Nephron (organoid): ENCODE measurements at regions not wholly inside any gene's neighbourhood (a gene's known extent, or its start where the extent isn't known, plus 50 kb on each side); places are given as distances from the start of the nearest gene placed in this dataset.

Source experiments
- H3K27ac Mint-ChIP-seq, 3 experiments: 2 replicates each; pipeline ENCODE4 v1.8.0; 2020; ENCODE audit warnings: mixed read lengths in 3 of 3, mild to moderate bottlenecking in 2 of 3, moderate library complexity in 1 of 3
- H3K27me3 Mint-ChIP-seq: 2 replicates; pipeline ENCODE4 v1.8.0; 2021; ENCODE audit warnings: low read depth, mild to moderate bottlenecking, moderate library complexity, mixed read lengths
- H3K36me3 Mint-ChIP-seq: 2 replicates; pipeline ENCODE4 v1.8.0; 2020; ENCODE audit warnings: low read depth, mixed read lengths
- H3K4me1 Mint-ChIP-seq: 2 replicates; pipeline ENCODE4 v1.8.0; 2020; ENCODE audit warnings: mixed read lengths
- H3K4me3 Mint-ChIP-seq, 3 experiments: 2 replicates each; pipeline ENCODE4 v1.8.0; 2020; ENCODE audit warnings: mild to moderate bottlenecking in 3 of 3, mixed read lengths in 3 of 3, moderate library complexity in 2 of 3
- H3K9me3 Mint-ChIP-seq: 2 replicates; pipeline ENCODE4 v1.8.0; 2020; ENCODE audit warnings: mixed read lengths
- TF ChIP-seq, protein P1 (sequence below), 3 experiments: fragments of 200-600 bp; sonication (generic); IDR thresholded peaks; one replicate each; pipeline ENCODE4 v1.5.0; 2021; ENCODE audit warnings: antibody characterized with exemption in 3 of 3; ENCODE audit not compliant: unreplicated experiment in 3 of 3

DNA sequence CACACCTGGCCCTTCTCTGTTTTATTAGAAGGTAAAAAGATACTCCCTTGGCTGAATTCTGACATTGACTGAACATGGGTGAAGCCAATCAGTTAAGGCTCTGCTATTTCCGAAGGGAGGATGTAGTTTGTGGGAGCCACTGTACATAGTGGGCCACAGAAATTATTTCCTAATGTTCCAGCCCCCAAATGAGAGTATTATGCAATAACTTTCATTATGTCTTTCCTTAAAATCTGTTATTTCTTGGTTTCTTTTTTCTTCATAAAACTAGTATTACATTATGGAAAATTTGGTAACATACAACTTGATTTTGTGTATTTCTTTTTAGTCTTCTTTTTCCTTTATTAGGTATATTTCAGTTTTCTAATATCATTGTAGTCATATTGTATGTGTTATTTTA, 51.9 kb upstream of the EP300 start:
- TF ChIP-seq, protein P1, sequence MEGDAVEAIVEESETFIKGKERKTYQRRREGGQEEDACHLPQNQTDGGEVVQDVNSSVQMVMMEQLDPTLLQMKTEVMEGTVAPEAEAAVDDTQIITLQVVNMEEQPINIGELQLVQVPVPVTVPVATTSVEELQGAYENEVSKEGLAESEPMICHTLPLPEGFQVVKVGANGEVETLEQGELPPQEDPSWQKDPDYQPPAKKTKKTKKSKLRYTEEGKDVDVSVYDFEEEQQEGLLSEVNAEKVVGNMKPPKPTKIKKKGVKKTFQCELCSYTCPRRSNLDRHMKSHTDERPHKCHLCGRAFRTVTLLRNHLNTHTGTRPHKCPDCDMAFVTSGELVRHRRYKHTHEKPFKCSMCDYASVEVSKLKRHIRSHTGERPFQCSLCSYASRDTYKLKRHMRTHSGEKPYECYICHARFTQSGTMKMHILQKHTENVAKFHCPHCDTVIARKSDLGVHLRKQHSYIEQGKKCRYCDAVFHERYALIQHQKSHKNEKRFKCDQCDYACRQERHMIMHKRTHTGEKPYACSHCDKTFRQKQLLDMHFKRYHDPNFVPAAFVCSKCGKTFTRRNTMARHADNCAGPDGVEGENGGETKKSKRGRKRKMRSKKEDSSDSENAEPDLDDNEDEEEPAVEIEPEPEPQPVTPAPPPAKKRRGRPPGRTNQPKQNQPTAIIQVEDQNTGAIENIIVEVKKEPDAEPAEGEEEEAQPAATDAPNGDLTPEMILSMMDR (IDR thresholded peaks at IDR 0.05; ENCODE audit: unreplicated experiment in 3 of 3), result no peak
- H3K27ac Mint-ChIP-seq, result no peak overlapping the region
- H3K27me3 Mint-ChIP-seq, result peaks cover 4% of the 10 kb centered on the region

DNA sequence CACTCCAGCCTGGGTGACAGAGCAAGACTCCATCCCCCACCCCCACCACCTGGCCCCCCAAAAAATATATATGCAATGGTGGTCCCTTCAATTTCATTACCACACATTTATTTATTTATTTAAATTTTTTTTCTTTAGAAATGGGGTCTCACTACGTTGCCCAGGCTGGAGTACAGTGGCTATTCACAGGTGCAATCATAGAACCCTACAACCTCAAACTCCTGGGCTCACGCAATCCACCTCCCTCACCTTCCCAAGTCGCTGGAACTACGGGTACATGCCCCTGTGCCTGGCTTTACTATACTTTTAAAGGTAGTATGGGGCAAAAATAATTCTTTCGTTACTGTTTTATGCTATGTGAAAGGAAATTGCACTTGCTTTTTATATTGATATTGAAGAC, 50.9 kb upstream of the EP300 start:
- H3K4me1 Mint-ChIP-seq, result no peaks in the 10 kb centered on the region
- no peaks in the 10 kb centered on the region for H3K36me3 Mint-ChIP-seq
- no peak overlapping the region for H3K4me3 Mint-ChIP-seq
- H3K9me3 Mint-ChIP-seq, result no peaks in the 10 kb centered on the region
- H3K27ac Mint-ChIP-seq, result no peak overlapping the region
- peaks cover 4% of the 10 kb centered on the region for H3K27me3 Mint-ChIP-seq
- TF ChIP-seq, protein P1 (IDR thresholded peaks at IDR 0.05; ENCODE audit: unreplicated experiment in 3 of 3), result no peak

More for the DNA sequence above, 51.9 kb upstream of the EP300 start:
- Mint-ChIP-seq H3K4me3 (no peak overlapping the region), H3K4me1 (no peaks in the 10 kb centered on the region), H3K36me3 (no peaks in the 10 kb centered on the region), H3K9me3 (no peaks in the 10 kb centered on the region)
